NB4 (cell line): ENCODE measurements at regions not wholly inside any gene's neighbourhood (a gene's known extent, or its start where the extent isn't known, plus 50 kb on each side); places are given as distances from the start of the nearest gene placed in this dataset.

Source experiments
- CTCF ChIP-seq: IDR thresholded peaks from one replicate; pipeline ENCODE4 v1.5.1; 2012; ENCODE audit warnings: low read depth, low read length
- TF ChIP-seq, protein P1 (sequence below): IDR thresholded peaks from 2 replicates; pipeline ENCODE4 v1.6.1; 2011; ENCODE audit warnings: low read depth, low read length

DNA sequence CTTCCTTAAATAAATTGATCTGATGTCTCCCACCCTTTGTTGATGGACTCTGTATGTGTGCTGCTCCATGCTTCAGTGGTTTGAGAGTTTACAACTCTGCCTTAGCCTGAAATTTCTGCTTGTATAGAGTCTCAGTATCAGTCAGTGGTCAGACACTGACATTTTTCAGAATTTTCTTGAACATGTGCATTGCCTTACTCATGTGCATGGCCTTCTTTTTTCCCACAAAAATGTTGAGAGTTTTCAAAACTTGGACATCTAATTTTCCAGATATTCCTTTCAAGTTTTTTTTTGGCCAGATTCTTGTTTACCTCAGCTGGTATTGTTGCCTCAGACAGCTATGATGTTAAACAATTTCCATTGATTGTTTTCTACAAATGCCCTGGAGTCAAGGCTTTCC is 427.1 kb upstream of the CHD1 start:
- TF ChIP-seq CTCF: no peak
- TF ChIP-seq, protein P1, sequence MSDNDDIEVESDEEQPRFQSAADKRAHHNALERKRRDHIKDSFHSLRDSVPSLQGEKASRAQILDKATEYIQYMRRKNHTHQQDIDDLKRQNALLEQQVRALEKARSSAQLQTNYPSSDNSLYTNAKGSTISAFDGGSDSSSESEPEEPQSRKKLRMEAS: no peak
